ENCODE measurements at regions not wholly inside any gene's neighbourhood (a gene's known extent, or its start where the extent isn't known, plus 50 kb on each side); places are given as distances from the start of the nearest gene placed in this dataset.

GRCh38 chr10:84993251-84994035 is 665.1 kb downstream of the CCSER2 start:
- H3K27ac ChIP-seq (ENCODE audit: low read depth), result no peak overlapping the region
- H3K36me3 ChIP-seq (ENCODE audit: insufficient read depth), result no peaks in the 10 kb centered on the region
- no peak overlapping the region for H3K4me3 Mint-ChIP-seq
- no peak overlapping the region for H3K4me2 ChIP-seq
- no peaks in the 10 kb centered on the region for H4K20me1 ChIP-seq (replicated peaks; ENCODE audit: insufficient read depth)
- ATAC-seq (no peak), DNase-seq (ENCODE audit: low spot score) (no peak)
- H3K27me3 ChIP-seq (ENCODE audit: insufficient read depth), result no peaks in the 10 kb centered on the region
- H3K4me1 Mint-ChIP-seq, result no peaks in the 10 kb centered on the region
- no peaks in the 10 kb centered on the region for H3F3A ChIP-seq (replicated peaks; ENCODE audit: low read depth)
- H3K4me3 ChIP-seq, result no peak overlapping the region
- no peaks in the 10 kb centered on the region for H3K36me3 Mint-ChIP-seq (ENCODE audit: low read depth)
- H3K4me1 ChIP-seq (ENCODE audit: insufficient read depth), result no peaks in the 10 kb centered on the region
- no peaks in the 10 kb centered on the region for H3K79me2 ChIP-seq (replicated peaks; ENCODE audit: insufficient read depth)
- peaks cover 41% of the 10 kb centered on the region for H3K9me3 Mint-ChIP-seq
- no peaks in the 10 kb centered on the region for H3K27me3 Mint-ChIP-seq (ENCODE audit: insufficient read depth, low read depth, poor library complexity)
- no peak overlapping the region for H2AFZ ChIP-seq
- no peak overlapping the region for H3K27ac Mint-ChIP-seq
- TF ChIP-seq REST (IDR thresholded peaks at IDR 0.05; ENCODE audit: unreplicated experiment) (no peak), ETS1 (IDR thresholded peaks at IDR 0.05) (no peak), CREB1 (CRISPR knock-in tag; IDR thresholded peaks at IDR 0.05; ENCODE audit: low read depth) (no peak), POLR2AphosphoS5 (IDR thresholded peaks at IDR 0.05; ENCODE audit: low read depth) (no peak), ZNF114 (CRISPR knock-in tag; IDR thresholded peaks at IDR 0.05) (no peak), JUNB (IDR thresholded peaks at IDR 0.05; ENCODE audit: unreplicated experiment) (no peak), ZNF331 (CRISPR knock-in tag; IDR thresholded peaks at IDR 0.05; ENCODE audit: low read depth) (no peak), EZH2phosphoT487 (IDR thresholded peaks at IDR 0.05; ENCODE audit: unreplicated experiment) (no peak), ZNF462 (CRISPR knock-in tag; IDR thresholded peaks at IDR 0.05) (no peak), CTCF (conservative IDR thresholded peaks at IDR 0.05; ENCODE audit: low read depth in 2 of 2) (no peak), EZH2 (IDR thresholded peaks at IDR 0.05; ENCODE audit: low read depth, unreplicated experiment) (no peak), STAT1 (IDR thresholded peaks at IDR 0.05; ENCODE audit: unreplicated experiment) (no peak), NANOG (IDR thresholded peaks at IDR 0.05; ENCODE audit: borderline replicate concordance) (no peak)
- no peaks in the 10 kb centered on the region for H3K9me2 ChIP-seq (ENCODE audit: insufficient read depth)

Data from GM23338 (cell line).